HL-60 (cell line): ENCODE measurements at regions not wholly inside any gene's neighbourhood (a gene's known extent, or its start where the extent isn't known, plus 50 kb on each side); places are given as distances from the start of the nearest gene placed in this dataset.
"Not testable (repeated sequence)": the region's sequence is repeated elsewhere in the genome, so short reads cannot be mapped to it uniquely, and the experiment has no call there.

Experiments used
- DNase-seq, 2 experiments: peaks; one replicate each; pipeline ENCODE4 v3.0.0-alpha.2; 2010 to 2020; ENCODE audit warnings: low read depth in 1 of 2, low spot score in 1 of 2
- H3K27ac ChIP-seq: fragments of 250-450 bp; sonication (Bioruptor Pico); replicated peaks from 2 replicates; pipeline ENCODE4 v1.5.1; 2020; ENCODE audit warnings: mild to moderate bottlenecking, moderate library complexity
- H3K27me3 ChIP-seq: fragments of 250-450 bp; sonication (Bioruptor Pico); 2 replicates; pipeline ENCODE4 v1.5.1; 2021; ENCODE audit warnings: mild to moderate bottlenecking, moderate library complexity; ENCODE audit not compliant: insufficient read depth, poor library complexity, severe bottlenecking
- H3K4me3 ChIP-seq: replicated peaks from 2 replicates; pipeline ENCODE4 v1.5.1; 2011; ENCODE audit warnings: mild to moderate bottlenecking, control low read depth, low read length; ENCODE audit not compliant: insufficient read depth
- GABPA ChIP-seq: IDR thresholded peaks from 2 replicates; pipeline ENCODE4 v1.6.1; 2012; ENCODE audit warnings: low read depth
- POLR2AphosphoS5 ChIP-seq: IDR thresholded peaks from 2 replicates; pipeline ENCODE4 v1.6.1; 2012; ENCODE audit warnings: low read depth
- REST ChIP-seq: IDR thresholded peaks from 2 replicates; pipeline ENCODE4 v1.6.1; 2012; ENCODE audit warnings: low read depth; ENCODE audit not compliant: insufficient replicate concordance
- SPI1 ChIP-seq: IDR thresholded peaks from 2 replicates; pipeline ENCODE4 v1.6.1; 2012; ENCODE audit warnings: low read depth, mild to moderate bottlenecking, borderline replicate concordance
- TF ChIP-seq, protein P1 (sequence below): IDR thresholded peaks from one replicate; pipeline ENCODE4 v1.5.1; 2011; ENCODE audit warnings: low read length, control low read depth, inconsistent platforms; ENCODE audit not compliant: insufficient read depth

DNA sequence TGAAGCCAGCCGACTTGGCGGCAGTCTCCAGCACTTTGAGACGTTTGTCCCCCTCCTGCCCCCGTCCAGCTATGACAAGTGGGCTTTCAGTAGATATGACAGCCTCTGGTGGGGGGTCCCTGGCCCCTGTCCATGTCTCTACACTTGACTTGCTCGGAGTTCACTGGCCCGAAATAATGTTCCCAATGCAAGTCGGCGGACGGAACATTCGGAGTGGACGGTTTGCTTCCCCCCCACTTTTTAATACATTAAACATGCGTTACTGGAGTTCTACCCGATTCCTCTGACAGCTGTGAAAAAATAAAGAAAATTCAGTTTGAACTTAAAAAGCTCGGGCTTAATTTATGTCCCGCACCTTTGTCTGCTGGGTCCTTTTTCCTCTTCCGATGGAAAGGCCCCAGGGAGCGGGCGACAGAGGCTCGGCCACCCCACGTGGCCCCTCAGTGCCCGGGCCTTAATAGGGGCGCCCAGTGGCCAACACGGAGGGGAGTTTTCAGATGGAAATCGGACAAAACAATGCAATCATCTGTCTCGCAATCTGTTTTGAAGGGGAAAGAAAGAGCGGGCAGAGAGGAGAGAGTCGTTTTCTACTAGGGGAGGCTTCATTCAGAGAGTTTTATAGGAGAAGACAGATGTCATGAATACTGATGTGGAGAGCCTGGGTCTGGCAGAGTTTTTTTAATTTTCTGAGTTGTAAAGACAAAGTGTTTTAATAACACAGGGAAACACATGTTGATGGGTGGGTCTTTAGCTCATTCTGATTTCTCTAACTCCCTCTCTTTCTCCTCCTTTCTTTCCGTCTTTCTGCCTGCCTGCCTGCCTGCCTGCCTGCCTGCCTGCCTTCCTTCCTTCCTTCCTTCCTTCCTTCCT, 50.2 kb downstream of the SMIM38 start:
- TF ChIP-seq POLR2AphosphoS5, result no peak
- TF ChIP-seq REST, result no peak
- no peak for TF ChIP-seq SPI1
- TF ChIP-seq, protein P1, sequence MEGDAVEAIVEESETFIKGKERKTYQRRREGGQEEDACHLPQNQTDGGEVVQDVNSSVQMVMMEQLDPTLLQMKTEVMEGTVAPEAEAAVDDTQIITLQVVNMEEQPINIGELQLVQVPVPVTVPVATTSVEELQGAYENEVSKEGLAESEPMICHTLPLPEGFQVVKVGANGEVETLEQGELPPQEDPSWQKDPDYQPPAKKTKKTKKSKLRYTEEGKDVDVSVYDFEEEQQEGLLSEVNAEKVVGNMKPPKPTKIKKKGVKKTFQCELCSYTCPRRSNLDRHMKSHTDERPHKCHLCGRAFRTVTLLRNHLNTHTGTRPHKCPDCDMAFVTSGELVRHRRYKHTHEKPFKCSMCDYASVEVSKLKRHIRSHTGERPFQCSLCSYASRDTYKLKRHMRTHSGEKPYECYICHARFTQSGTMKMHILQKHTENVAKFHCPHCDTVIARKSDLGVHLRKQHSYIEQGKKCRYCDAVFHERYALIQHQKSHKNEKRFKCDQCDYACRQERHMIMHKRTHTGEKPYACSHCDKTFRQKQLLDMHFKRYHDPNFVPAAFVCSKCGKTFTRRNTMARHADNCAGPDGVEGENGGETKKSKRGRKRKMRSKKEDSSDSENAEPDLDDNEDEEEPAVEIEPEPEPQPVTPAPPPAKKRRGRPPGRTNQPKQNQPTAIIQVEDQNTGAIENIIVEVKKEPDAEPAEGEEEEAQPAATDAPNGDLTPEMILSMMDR, result no peak
- no peak for TF ChIP-seq GABPA
- Histone ChIP-seq H3K27me3 (no peaks in the 10 kb centered on the region), H3K27ac (no peak overlapping the region), H3K4me3 (no peak overlapping the region)
- no peak for DNase-seq

GRCh38 chr11:69206613-69206965, 50.9 kb downstream of the SMIM38 start:
- H3K27ac ChIP-seq, H3K4me3 ChIP-seq, DNase-seq, H3K27me3 ChIP-seq: not testable (repeated sequence)

DNA sequence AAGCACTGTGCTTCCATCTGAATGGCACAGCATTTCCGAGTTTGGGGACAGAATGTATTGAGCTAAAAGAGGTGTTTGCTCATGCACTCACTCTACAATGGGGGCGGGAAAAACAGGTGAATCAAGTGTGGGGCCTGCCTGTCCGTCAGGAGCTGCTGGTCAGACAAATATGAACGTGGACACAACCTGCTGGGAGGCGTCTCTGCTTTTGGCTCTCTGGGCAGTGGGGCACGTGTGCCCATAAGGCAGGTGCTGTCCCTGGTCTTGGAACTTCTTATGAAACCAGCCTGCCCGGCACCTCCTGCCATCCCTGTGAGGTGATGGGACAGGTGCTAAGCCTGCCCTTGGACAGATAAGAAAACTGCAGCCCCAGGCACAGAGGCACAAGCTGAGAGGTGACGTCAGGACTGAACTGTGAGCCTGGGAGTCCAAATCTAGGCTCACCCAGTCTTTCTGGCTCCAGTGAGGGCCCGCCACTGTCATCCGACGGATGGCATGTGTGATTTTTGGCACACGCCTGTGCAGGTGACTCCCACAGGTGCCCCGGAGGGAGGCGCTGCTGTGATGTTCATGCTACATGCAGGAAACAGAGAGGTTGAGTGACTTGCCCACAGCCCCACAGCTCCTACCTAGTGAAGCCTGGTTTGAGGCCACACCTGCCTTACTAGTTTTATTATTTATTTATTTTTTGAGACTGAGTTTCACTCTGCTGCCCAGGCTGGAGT, 51.6 kb downstream of the SMIM38 start:
- no peak overlapping the region for H3K27ac ChIP-seq
- H3K27me3 ChIP-seq, result no peaks in the 10 kb centered on the region
- TF ChIP-seq REST, result no peak
- TF ChIP-seq GABPA, result no peak
- no peak for TF ChIP-seq SPI1
- no peak for TF ChIP-seq POLR2AphosphoS5
- TF ChIP-seq, protein P1, result no peak
- no peak overlapping the region for H3K4me3 ChIP-seq
- no peak for DNase-seq

GRCh38 chr11:69208190-69209037, 52.7 kb downstream of the SMIM38 start:
- Histone ChIP-seq H3K27me3 (no peaks in the 10 kb centered on the region), H3K4me3 (no peak overlapping the region), H3K27ac (no peak overlapping the region)
- DNase-seq, result no peak
- TF ChIP-seq POLR2AphosphoS5 (no peak), SPI1 (no peak), GABPA (no peak), REST (no peak)
- TF ChIP-seq, protein P1, result no peak
